ENCODE measurements at regions not wholly inside any gene's neighbourhood (a gene's known extent, or its start where the extent isn't known, plus 50 kb on each side); places are given as distances from the start of the nearest gene placed in this dataset.
A peak's percentile ranks its signal among the peaks of the same experiment; 100 is the strongest.
"Not testable (repeated sequence)": the region's sequence is repeated elsewhere in the genome, so short reads cannot be mapped to it uniquely, and the experiment has no call there.

DNA sequence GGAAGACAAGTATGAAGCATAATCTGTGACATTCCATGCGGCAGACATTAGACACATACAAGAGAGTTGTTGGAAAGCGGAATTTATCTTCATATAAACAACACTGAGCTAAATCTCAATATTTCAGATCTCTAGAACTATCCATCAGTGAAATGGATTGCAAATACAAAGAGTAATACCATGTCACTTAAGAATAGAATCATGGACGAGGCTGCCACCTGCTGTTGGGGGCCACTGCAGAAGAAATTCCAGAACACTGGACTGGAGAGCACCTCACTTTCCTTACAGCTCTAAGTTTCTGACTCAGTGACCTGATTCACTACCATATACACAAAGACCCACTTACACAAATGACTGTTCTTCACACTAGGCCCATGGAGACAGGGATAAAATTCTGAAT, 346.7 kb downstream of the OR4F29 start:
- DNase-seq (ENCODE audit: low read depth) = not testable (repeated sequence)

DNA sequence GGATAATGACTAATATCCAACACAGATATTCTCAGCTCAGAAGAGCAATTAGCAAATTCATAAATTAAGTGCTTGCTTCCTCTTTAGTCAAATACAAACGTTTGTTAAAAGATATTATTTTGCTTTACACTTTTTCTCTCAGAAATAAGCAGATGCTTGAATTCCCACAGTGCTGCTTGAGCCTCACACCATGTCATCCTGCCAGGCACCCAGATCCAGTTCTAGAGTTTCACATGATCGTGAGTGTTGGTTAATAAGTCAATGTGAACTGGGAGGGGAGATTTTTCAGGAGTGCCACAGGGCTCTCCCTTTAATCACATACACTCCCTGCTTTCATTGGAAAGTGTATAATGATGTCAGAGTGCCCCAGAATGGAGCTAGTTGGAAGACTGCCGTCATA, 352.0 kb downstream of the OR4F29 start:
- not testable (repeated sequence) for DNase-seq (ENCODE audit: low read depth)

DNA sequence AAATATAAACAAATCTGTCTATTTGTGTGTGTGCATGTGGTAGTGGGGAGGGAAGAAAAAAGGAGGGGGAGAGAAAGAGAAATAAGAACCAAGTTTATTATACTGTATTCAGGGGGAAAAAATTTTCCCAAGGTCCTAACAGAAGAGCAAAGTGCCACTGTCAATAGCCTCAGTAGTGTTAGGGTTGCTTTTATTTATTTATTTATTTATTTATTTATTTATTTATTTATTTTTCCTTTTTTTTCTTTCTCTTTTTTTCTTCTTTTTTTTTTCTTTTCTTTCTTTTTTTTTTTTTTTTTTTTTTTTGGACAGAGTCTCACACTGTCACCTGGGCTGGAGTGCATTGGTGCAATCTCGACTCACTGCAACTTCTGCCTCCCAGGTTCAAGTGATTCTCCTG, 352.7 kb downstream of the OR4F29 start:
- DNase-seq (ENCODE audit: low read depth) = not testable (repeated sequence)

DNA sequence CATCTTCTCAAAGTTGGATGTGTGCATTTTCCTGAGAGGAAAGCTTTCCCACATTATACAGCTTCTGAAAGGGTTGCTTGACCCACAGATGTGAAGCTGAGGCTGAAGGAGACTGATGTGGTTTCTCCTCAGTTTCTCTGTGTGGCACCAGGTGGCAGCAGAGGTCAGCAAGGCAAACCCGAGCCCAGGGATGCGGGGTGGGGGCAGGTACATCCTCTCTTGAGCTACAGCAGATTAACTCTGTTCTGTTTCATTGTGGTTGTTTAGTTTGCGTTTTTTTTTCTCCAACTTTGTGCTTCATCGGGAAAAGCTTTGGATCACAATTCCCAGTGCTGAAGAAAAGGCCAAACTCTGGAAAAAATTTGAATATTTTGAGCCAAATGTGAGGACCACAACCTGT, 360.2 kb downstream of the OR4F29 start:
- DNase-seq (ENCODE audit: low read depth) = not testable (repeated sequence)

GRCh38 chr1:88110-88509, 363.4 kb downstream of the OR4F29 start:
- DNase-seq (ENCODE audit: low read depth) = not testable (repeated sequence)

GRCh38 chr1:79152-79551, 372.3 kb downstream of the OR4F29 start:
- DNase-seq (ENCODE audit: low read depth) = not testable (repeated sequence)

DNA sequence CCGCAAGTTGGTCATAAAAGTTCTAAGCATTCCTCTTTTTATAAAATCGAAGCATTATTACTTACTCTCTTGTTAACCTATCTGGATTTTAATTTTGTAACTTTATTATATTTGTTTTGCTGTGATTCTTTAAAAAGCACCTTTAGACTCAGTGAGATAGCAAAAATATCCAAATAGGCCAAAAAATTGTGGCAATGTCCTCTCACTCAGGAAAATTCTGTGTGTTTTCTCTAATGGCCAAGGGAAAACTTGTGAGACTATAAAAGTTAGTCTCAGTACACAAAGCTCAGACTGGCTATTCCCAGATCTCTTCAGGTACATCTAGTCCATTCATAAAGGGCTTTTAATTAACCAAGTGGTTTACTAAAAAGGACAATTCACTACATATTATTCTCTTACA, 386.4 kb downstream of the OR4F29 start, which contains the start of gene OR4F5:
OR4F5 (plus strand) TSS at position 301 of the 400 bp plus-strand sequence.
- not testable (repeated sequence) for DNase-seq (ENCODE audit: low read depth)

- not testable (repeated sequence) for DNase-seq (ENCODE audit: low read depth)
These were observed 395.4 kb downstream of the OR4F29 start for GRCh38 chr1:56014-56531.

DNA sequence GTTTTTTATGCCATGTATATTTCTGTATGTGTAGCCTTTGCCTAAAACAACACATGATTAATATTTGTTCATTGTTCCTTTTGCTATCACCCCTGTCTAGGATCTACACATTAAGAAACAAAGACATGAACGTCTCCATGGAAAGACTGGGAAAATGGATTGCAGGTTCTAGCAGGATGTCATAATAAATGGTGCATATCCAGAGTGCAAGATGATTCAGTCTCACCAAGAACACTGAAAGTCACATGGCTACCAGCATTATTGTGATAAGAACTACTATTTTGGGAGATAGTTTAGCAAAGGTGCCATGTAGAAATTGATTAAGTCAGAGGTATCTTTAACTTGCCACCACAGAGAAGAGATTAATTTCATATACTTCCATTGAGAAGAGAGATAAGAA, 398.3 kb downstream of the OR4F29 start:
- DNase-seq (ENCODE audit: low read depth) = not testable (repeated sequence)

GRCh38 chr1:41965-42466, 409.5 kb downstream of the OR4F29 start:
- DNase-seq (ENCODE audit: low read depth) = not testable (repeated sequence)

DNA sequence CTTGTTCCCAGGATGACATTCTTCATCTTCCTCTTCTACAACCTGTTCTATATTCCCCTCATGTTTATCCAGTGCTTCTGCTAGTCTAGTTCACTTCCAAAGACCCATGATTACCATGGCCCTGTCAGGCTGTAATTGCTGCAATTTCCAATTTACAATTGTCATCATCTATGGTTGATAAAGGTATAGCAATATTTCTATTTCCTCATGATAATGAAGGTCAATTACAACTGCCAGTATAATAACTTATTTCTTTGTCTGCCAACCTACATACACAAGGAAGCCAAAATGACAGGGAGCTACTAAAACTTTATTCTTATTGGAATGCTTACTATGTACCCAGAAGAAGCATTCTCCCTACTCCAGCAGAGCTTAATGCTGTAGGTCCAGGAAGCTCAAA, 410.3 kb downstream of the OR4F29 start:
- not testable (repeated sequence) for DNase-seq (ENCODE audit: low read depth)

GRCh38 chr1:29183-29582, 422.3 kb downstream of the OR4F29 start:
- DNase-seq (ENCODE audit: low read depth) = not testable (repeated sequence)

- DNase-seq (ENCODE audit: low read depth) = not testable (repeated sequence)
These were observed 434.2 kb downstream of the OR4F29 start for GRCh38 chr1:17298-17697.

GRCh38 chr1:16025-16424, 435.5 kb downstream of the OR4F29 start:
- not testable (repeated sequence) for DNase-seq (ENCODE audit: low read depth)

- DNase-seq (ENCODE audit: low read depth) = peak; percentile 26
These were observed 441.3 kb downstream of the OR4F29 start for GRCh38 chr1:9941-10717.

Measured in activated gamma-delta T cell treated with anti-CD3 and anti-CD28 coated beads, Interleukin-2, amount 50 U/mL, for 16 hours (primary cell).